OCI-LY1 (cell line): ENCODE measurements at regions not wholly inside any gene's neighbourhood (a gene's known extent, or its start where the extent isn't known, plus 50 kb on each side); places are given as distances from the start of the nearest gene placed in this dataset.

Experiments used
- EZH2 ChIP-seq: fragments of 200-600 bp; sonication (generic), shearing (Covaris generic); IDR thresholded peaks from 2 replicates; pipeline ENCODE4 v1.8.0; 2017; ENCODE audit warnings: borderline replicate concordance, mixed run types, mild to moderate bottlenecking, antibody characterized with exemption, low read length, moderate library complexity, mixed read lengths
- TF ChIP-seq, protein P1 (sequence below): fragments of 200-600 bp; sonication (generic), shearing (Covaris generic); IDR thresholded peaks from 2 replicates; pipeline ENCODE4 v1.5.1; 2017; ENCODE audit warnings: mild to moderate bottlenecking, antibody characterized with exemption, low read length, moderate library complexity, mixed read lengths

DNA sequence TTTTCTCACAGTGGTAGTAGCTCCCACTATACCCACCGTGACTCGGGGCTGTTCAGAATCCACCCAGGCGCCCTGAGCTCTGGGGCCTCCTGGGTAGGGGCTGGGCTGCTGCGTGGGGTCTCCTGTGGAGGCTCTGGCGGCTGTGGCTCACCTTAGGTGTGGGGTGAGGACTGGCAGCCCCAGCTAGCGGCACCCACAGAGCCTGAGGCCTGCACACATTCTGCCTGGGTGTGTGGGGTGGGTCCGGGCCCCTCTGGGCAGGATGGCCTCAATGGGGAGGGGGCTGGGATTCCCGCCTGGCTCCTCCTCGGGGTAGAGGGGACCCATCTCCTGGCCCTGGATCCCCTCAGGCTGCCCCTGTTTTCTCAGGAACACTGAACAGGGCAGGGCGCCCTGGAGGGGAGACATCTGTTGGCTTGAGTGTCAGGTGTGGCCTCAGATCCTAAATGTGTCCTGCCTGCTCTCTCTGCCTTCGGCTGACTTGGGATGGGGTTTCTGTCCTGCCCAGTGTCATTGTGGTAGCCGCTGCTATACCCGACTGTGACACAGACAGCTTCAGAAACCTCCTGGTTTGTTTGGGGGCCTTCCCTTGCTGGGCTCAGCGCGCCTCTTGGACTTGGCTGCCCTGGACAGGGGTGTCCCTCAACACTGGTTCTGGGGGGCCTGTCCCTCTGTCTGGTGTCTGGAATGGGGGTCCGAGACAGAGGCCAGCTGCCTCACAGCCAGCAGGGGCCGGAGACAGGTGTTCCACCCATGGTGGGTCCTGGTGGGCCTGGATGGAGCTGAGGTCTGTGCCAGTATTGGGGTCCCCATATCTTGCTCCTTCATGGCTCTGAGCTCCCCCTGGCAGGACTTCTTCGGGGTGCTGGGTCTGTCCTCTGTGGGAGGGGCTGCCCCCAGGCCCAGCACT lies 354.9 kb downstream of the TMEM121 start:
- TF ChIP-seq, protein P1, sequence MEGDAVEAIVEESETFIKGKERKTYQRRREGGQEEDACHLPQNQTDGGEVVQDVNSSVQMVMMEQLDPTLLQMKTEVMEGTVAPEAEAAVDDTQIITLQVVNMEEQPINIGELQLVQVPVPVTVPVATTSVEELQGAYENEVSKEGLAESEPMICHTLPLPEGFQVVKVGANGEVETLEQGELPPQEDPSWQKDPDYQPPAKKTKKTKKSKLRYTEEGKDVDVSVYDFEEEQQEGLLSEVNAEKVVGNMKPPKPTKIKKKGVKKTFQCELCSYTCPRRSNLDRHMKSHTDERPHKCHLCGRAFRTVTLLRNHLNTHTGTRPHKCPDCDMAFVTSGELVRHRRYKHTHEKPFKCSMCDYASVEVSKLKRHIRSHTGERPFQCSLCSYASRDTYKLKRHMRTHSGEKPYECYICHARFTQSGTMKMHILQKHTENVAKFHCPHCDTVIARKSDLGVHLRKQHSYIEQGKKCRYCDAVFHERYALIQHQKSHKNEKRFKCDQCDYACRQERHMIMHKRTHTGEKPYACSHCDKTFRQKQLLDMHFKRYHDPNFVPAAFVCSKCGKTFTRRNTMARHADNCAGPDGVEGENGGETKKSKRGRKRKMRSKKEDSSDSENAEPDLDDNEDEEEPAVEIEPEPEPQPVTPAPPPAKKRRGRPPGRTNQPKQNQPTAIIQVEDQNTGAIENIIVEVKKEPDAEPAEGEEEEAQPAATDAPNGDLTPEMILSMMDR = no peak
- no peak for TF ChIP-seq EZH2
